Liver (tissue), 3 donors: ENCODE measurements at regions not wholly inside any gene's neighbourhood (a gene's known extent, or its start where the extent isn't known, plus 50 kb on each side); places are given as distances from the start of the nearest gene placed in this dataset.

Experiments used
- CTCF ChIP-seq: fragments of 150-350 bp; IDR thresholded peaks from 2 replicates; pipeline ENCODE4 v1.5.1; 2017; ENCODE audit warnings: improper control_type of control experiment, low read depth, low read length; ENCODE audit not compliant: missing input control
- EGR1 ChIP-seq, 2 donors: IDR thresholded peaks; 2 replicates each; pipeline ENCODE4 v1.6.1; 2016 to 2018; ENCODE audit warnings: antibody characterized with exemption in 2 of 2, low read depth in 2 of 2
- GABPA ChIP-seq, 2 donors: IDR thresholded peaks in 1 of 2; conservative IDR thresholded peaks in 1 of 2; 2 replicates each; pipeline ENCODE4 v1.6.1; 2016; ENCODE audit warnings: antibody characterized with exemption in 2 of 2, mild to moderate bottlenecking in 1 of 2, moderate library complexity in 1 of 2
- JUND ChIP-seq, 2 donors: IDR thresholded peaks; 2 replicates each; pipeline ENCODE4 v1.6.1; 2016; ENCODE audit warnings: antibody characterized with exemption in 2 of 2
- MAX ChIP-seq: IDR thresholded peaks from 2 replicates; pipeline ENCODE4 v1.6.1; 2016; ENCODE audit warnings: antibody characterized with exemption
- RAD21 ChIP-seq, 2 donors: IDR thresholded peaks; 2 replicates each; pipeline ENCODE4 v1.6.1; 2016; ENCODE audit warnings: antibody characterized with exemption in 2 of 2, mild to moderate bottlenecking in 2 of 2
- TAF1 ChIP-seq: conservative IDR thresholded peaks from 2 replicates; pipeline ENCODE4 v1.6.1; 2016; ENCODE audit warnings: antibody characterized with exemption, mild to moderate bottlenecking
- donor health status: healthy.
- donor health status: healthy.

GRCh38 chr2:205924676-205925075 lies 161.3 kb downstream of the INO80D start:
- TF ChIP-seq CTCF (no peak), TAF1 (no peak), RAD21 (IDR thresholded peaks at IDR 0.05) (no peak), EGR1 (IDR thresholded peaks at IDR 0.05; ENCODE audit: low read depth in 2 of 2) (no peak), GABPA (IDR thresholded peaks at IDR 0.05 in 1 of 2, conservative IDR thresholded peaks at IDR 0.05 in 1 of 2) (no peak), MAX (no peak), JUND (IDR thresholded peaks at IDR 0.05) (no peak)
